B cell (primary cell): ENCODE measurements at regions not wholly inside any gene's neighbourhood (a gene's known extent, or its start where the extent isn't known, plus 50 kb on each side); places are given as distances from the start of the nearest gene placed in this dataset.

Experiments
- ATAC-seq: fragments of 200-7000 bp; cut with Tn5 transposase; one replicate; pipeline ENCODE4 v1.10.0; 2021; ENCODE audit warnings: low read depth, mild to moderate bottlenecking, moderate number of reproducible peaks, moderate library complexity
- CTCF ChIA-PET: fragments of 350-600 bp; sonication (Branson Sonifier 250); formaldehyde crosslinking; loops from one replicate; lab custom pipeline; 2021; ENCODE audit warnings: antibody characterized with exemption, inconsistent platforms; lab: Charles Lee
- POLR2A ChIA-PET: fragments of 350-600 bp; sonication (Branson Sonifier 250); formaldehyde crosslinking; loops from one replicate; lab custom pipeline; 2021; ENCODE audit warnings: antibody characterized with exemption; lab: Charles Lee
- DNase-seq: peaks from one replicate; pipeline ENCODE4 v3.0.0; 2013
- H2AFZ ChIP-seq: 2 replicates; pipeline ENCODE4 v1.6.1; 2012; ENCODE audit warnings: mild to moderate bottlenecking, low read depth, low read length; ENCODE audit not compliant: insufficient read depth, poor library complexity, severe bottlenecking
- H3K27ac ChIP-seq, 2 donors: 1 replicate in 1 of 2; 2 replicates in 1 of 2; pipeline ENCODE4 v1.5.1; 2012 to 2013; ENCODE audit warnings: low read length in 2 of 2, mild to moderate bottlenecking in 2 of 2, moderate library complexity in 1 of 2
- H3K27me3 ChIP-seq, 4 experiments: fragments of 200-600 bp in 1 of 4; sonication (generic) in 1 of 4; replicated peaks in 1 of 4; 1 replicate in 2 of 4; 2 replicates in 2 of 4; pipeline versions ENCODE4 v1.6.1 to v1.7.0; 2013 to 2016; ENCODE audit warnings: low read length in 3 of 4, mild to moderate bottlenecking in 2 of 4, mixed read lengths in 1 of 4, moderate library complexity in 1 of 4; ENCODE audit not compliant: insufficient read depth in 4 of 4, control insufficient read depth in 3 of 4; ENCODE audit errors: control extremely low read depth in 1 of 4
- H3K36me3 ChIP-seq, 2 experiments: replicated peaks in 1 of 2; 1 replicate in 1 of 2; 2 replicates in 1 of 2; pipeline versions ENCODE4 v1.6.1 to v1.7.1; 2013; ENCODE audit warnings: low read length in 1 of 2; ENCODE audit not compliant: insufficient read depth in 2 of 2, control insufficient read depth in 1 of 2; ENCODE audit errors: control extremely low read depth in 1 of 2, extremely low read depth in 1 of 2
- H3K4me1 ChIP-seq, 2 donors: fragments of 200-600 bp in 1 of 2; sonication (generic) in 1 of 2; 1 replicate in 1 of 2; 2 replicates in 1 of 2; pipeline versions ENCODE4 v1.5.1 to v1.6.1; 2013 to 2017; ENCODE audit warnings: low read length in 2 of 2; ENCODE audit not compliant: control insufficient read depth in 2 of 2, insufficient read depth in 2 of 2
- H3K4me2 ChIP-seq: replicated peaks from 2 replicates; pipeline ENCODE3; 2012; ENCODE audit warnings: mild to moderate bottlenecking, low read depth, low read length; ENCODE audit not compliant: poor library complexity, severe bottlenecking
- H3K4me3 ChIP-seq, 5 experiments: fragments of 200-600 bp in 1 of 5; sonication (generic) in 1 of 5; 1 replicate in 3 of 5; 2 replicates in 2 of 5; pipeline versions ENCODE4 v1.5.1 to v1.7.0; 2011 to 2016; ENCODE audit warnings: low read length in 4 of 5, mild to moderate bottlenecking in 4 of 5, low read depth in 2 of 5, control low read depth in 1 of 5, moderate library complexity in 1 of 5; ENCODE audit not compliant: insufficient read depth in 1 of 5; ENCODE audit errors: control extremely low read depth in 1 of 5, extremely low read depth in 1 of 5
- H3K79me2 ChIP-seq: fragments of 200-600 bp; sonication (generic); one replicate; pipeline ENCODE4 v1.6.0; 2016; ENCODE audit warnings: low read length; ENCODE audit not compliant: control insufficient read depth, insufficient read depth
- H3K9ac ChIP-seq: fragments of 200-600 bp; sonication (generic); 2 replicates; pipeline ENCODE4 v1.6.1; 2017; ENCODE audit warnings: mild to moderate bottlenecking, low read length, moderate library complexity
- H3K9me3 ChIP-seq, 3 donors: one replicate each; pipeline versions ENCODE4 v1.6.1 to v1.7.1; 2013; ENCODE audit warnings: low read length in 2 of 3; ENCODE audit not compliant: control insufficient read depth in 2 of 3, insufficient read depth in 1 of 3; ENCODE audit errors: control extremely low read depth in 1 of 3
- H4K20me1 ChIP-seq: 2 replicates; pipeline ENCODE4 v1.6.0; 2012; ENCODE audit warnings: mild to moderate bottlenecking, low read length; ENCODE audit not compliant: insufficient read depth, control insufficient read depth, poor library complexity, severe bottlenecking
- H3K27ac Mint-ChIP-seq: one replicate; pipeline ENCODE4 v1.8.0; 2021; ENCODE audit warnings: mixed read lengths
- H3K27me3 Mint-ChIP-seq: one replicate; pipeline ENCODE4 v1.8.0; 2021; ENCODE audit warnings: mixed read lengths
- H3K4me1 Mint-ChIP-seq: one replicate; pipeline ENCODE4 v1.8.0; 2021; ENCODE audit warnings: mixed read lengths
- H3K4me3 Mint-ChIP-seq: one replicate; pipeline ENCODE4 v1.8.0; 2021; ENCODE audit warnings: mixed read lengths
- H3K9me3 Mint-ChIP-seq: one replicate; pipeline ENCODE4 v1.8.0; 2022; ENCODE audit warnings: mixed read lengths; ENCODE audit not compliant: insufficient read depth
- CTCF ChIP-seq: fragments of 200-600 bp; IDR thresholded peaks from one replicate; pipeline ENCODE4 v1.8.0; 2022; ENCODE audit warnings: antibody characterized with exemption, mild to moderate bottlenecking
- EZH2 ChIP-seq: IDR thresholded peaks from 2 replicates; pipeline ENCODE4 v1.6.1; 2012; ENCODE audit warnings: borderline replicate concordance, low read depth, mild to moderate bottlenecking, moderate library complexity, low read length; ENCODE audit not compliant: insufficient read depth, poor library complexity, severe bottlenecking
- WGBS: methylation state at CpG from one replicate; pipeline ENCODE4 v1.1.5; 2013; ENCODE audit warnings: missing lambda C conversion rate; ENCODE audit not compliant: insufficient coverage; 5-methylcytosine and 5-hydroxymethylcytosine counted together
- intact Hi-C: fragments of 100-400 bp; cut with micrococcal nuclease; formaldehyde crosslinking; loops from one replicate; pipeline ENCODE4 v1.10.0; 2022

- ChIA-PET CTCF (no interaction called here), POLR2A (no interaction called here)
- H3K4me1 ChIP-seq = no peaks in the 10 kb centered on the region
- no peak for TF ChIP-seq CTCF
- TF ChIP-seq EZH2 = no peak
- ATAC-seq = no peak
- H3K27ac Mint-ChIP-seq = no peak overlapping the region
- no peaks in the 10 kb centered on the region for H4K20me1 ChIP-seq
- WGBS = 88% methylated on average over 3 of the region's 3 CpGs
- intact Hi-C loops = no loop called here
- no peaks in the 10 kb centered on the region for H3K27me3 ChIP-seq
- H3K27ac ChIP-seq = no peak overlapping the region
- H3K36me3 ChIP-seq = no peaks in the 10 kb centered on the region
- H3K4me3 ChIP-seq = no peak overlapping the region
- H3K79me2 ChIP-seq = no peaks in the 10 kb centered on the region
- H3K4me3 Mint-ChIP-seq = no peak overlapping the region
- H3K9me3 ChIP-seq = peaks cover 0 to 38% (median 29%) of the 10 kb centered on the region in 3 donors
- peaks cover 2% of the 10 kb centered on the region for H3K4me1 Mint-ChIP-seq
- H3K4me2 ChIP-seq = no peak overlapping the region
- DNase-seq = peak; percentile 39
- peaks cover 20% of the 10 kb centered on the region for H3K9me3 Mint-ChIP-seq
- H3K27me3 Mint-ChIP-seq = no peaks in the 10 kb centered on the region
- no peak overlapping the region for H3K9ac ChIP-seq
- H2AFZ ChIP-seq = no peak overlapping the region
These were observed 788.2 kb upstream of the ALCAM start for GRCh38 chr3:104578558-104578957.

GRCh38 chr3:104582092-104582491 lies 784.6 kb upstream of the ALCAM start:
- Histone ChIP-seq H4K20me1 (no peaks in the 10 kb centered on the region), H3K27ac (no peak overlapping the region), H3K4me2 (no peak overlapping the region), H3K36me3 (no peaks in the 10 kb centered on the region), H3K79me2 (no peaks in the 10 kb centered on the region), H3K27me3 (no peaks in the 10 kb centered on the region), H3K4me1 (no peaks in the 10 kb centered on the region), H3K9ac (no peak overlapping the region), H2AFZ (no peak overlapping the region), H3K4me3 (no peak overlapping the region), H3K9me3 (peaks cover 0 to 29% (median 12%) of the 10 kb centered on the region in 3 donors)
- CTCF ChIA-PET = interaction anchor here (1.0 kb wide), 1 partner anchor 14 kb away, joined by 3 read pairs; no protein-coding TSS in a partner anchor
- peaks cover 16% of the 10 kb centered on the region for H3K9me3 Mint-ChIP-seq
- no peaks in the 10 kb centered on the region for H3K27me3 Mint-ChIP-seq
- POLR2A ChIA-PET = no interaction called here
- no peak overlapping the region for H3K27ac Mint-ChIP-seq
- no peak for TF ChIP-seq EZH2
- no peak for TF ChIP-seq CTCF
- ATAC-seq (no peak), DNase-seq (no peak)
- H3K4me3 Mint-ChIP-seq = no peak overlapping the region
- H3K4me1 Mint-ChIP-seq = peaks cover 2% of the 10 kb centered on the region
- intact Hi-C loops = no loop called here
